Tibial nerve (tissue), 4 donors: ENCODE measurements at regions not wholly inside any gene's neighbourhood (a gene's known extent, or its start where the extent isn't known, plus 50 kb on each side); places are given as distances from the start of the nearest gene placed in this dataset.

Source experiments
- DNase-seq, 2 donors: peaks; one replicate each; pipeline ENCODE4 v3.0.0-alpha.2; 2019; ENCODE audit warnings: low spot score in 2 of 2
- H3K27ac ChIP-seq, 4 donors: fragments of 200-600 bp; sonication (generic) in 3 of 4; one replicate each; pipeline ENCODE4 v1.5.1; 2017 to 2019; ENCODE audit warnings: mild to moderate bottlenecking in 1 of 4
- H3K27me3 ChIP-seq, 2 donors: fragments of 200-600 bp; sonication (generic) in 1 of 2; one replicate each; pipeline versions ENCODE4 v1.5.1 to v1.6.0; 2017 to 2019
- H3K36me3 ChIP-seq, 3 donors: fragments of 200-600 bp; sonication (generic); one replicate each; pipeline ENCODE4 v1.5.1; 2018 to 2019
- H3K4me1 ChIP-seq, 4 donors: fragments of 200-600 bp; sonication (generic) in 3 of 4; one replicate each; pipeline ENCODE4 v1.5.1; 2017 to 2019
- H3K4me3 ChIP-seq, 4 donors: fragments of 200-600 bp; sonication (generic) in 3 of 4; one replicate each; pipeline ENCODE4 v1.5.1; 2017 to 2019; ENCODE audit warnings: mild to moderate bottlenecking in 1 of 4, moderate library complexity in 1 of 4
- H3K9me3 ChIP-seq, 4 donors: fragments of 200-600 bp; sonication (generic) in 3 of 4; one replicate each; pipeline ENCODE4 v1.5.1; 2017 to 2019
- CTCF ChIP-seq, 5 experiments: fragments of 200-600 bp in 3 of 5; fragments of 450-650 bp in 2 of 5; sonication (generic) in 3 of 5; IDR thresholded peaks; one replicate each; pipeline ENCODE4 v1.5.1; 2016 to 2019; ENCODE audit warnings: antibody characterized with exemption in 5 of 5, mild to moderate bottlenecking in 3 of 5, moderate library complexity in 2 of 5
- EP300 ChIP-seq, 2 donors: sonication (generic); formaldehyde crosslinking; IDR thresholded peaks; one replicate each; pipeline ENCODE4 v1.6.1; 2017; ENCODE audit warnings: antibody characterized with exemption in 2 of 2, mild to moderate bottlenecking in 1 of 2
- POLR2A ChIP-seq, 2 donors: fragments of 450-650 bp; IDR thresholded peaks; one replicate each; pipeline ENCODE4 v1.6.1; 2017; ENCODE audit warnings: antibody characterized with exemption in 2 of 2, mild to moderate bottlenecking in 2 of 2, moderate library complexity in 2 of 2
- WGBS, 2 donors: methylation state at CpG; one replicate each; pipeline ENCODE4 v1.1.5; 2018; 5-methylcytosine and 5-hydroxymethylcytosine counted together

GRCh38 chr7:53965716-53966115 lies 576.5 kb upstream of the VSTM2A start:
- Histone ChIP-seq H3K4me3 (no peak overlapping the region), H3K27ac (no peak overlapping the region), H3K27me3 (no peaks in the 10 kb centered on the region), H3K9me3 (no peaks in the 10 kb centered on the region), H3K36me3 (no peaks in the 10 kb centered on the region), H3K4me1 (no peaks in the 10 kb centered on the region)
- 86 to 94% methylated on average over 3 of the region's 3 CpGs for WGBS, 2 donors
- DNase-seq, result no peak
- TF ChIP-seq POLR2A (IDR thresholded peaks at IDR 0.05), result no peak
- TF ChIP-seq EP300 (IDR thresholded peaks at IDR 0.05), result no peak
- TF ChIP-seq CTCF (IDR thresholded peaks at IDR 0.05), result no peak

- no peaks in the 10 kb centered on the region for H3K4me1 ChIP-seq
- no peaks in the 10 kb centered on the region for H3K36me3 ChIP-seq
- no peak overlapping the region for H3K4me3 ChIP-seq
- TF ChIP-seq POLR2A (IDR thresholded peaks at IDR 0.05) (no peak), CTCF (IDR thresholded peaks at IDR 0.05) (no peak), EP300 (IDR thresholded peaks at IDR 0.05) (no peak)
- H3K27me3 ChIP-seq, result no peaks in the 10 kb centered on the region
- H3K27ac ChIP-seq, result no peak overlapping the region
- H3K9me3 ChIP-seq, result peaks cover 0 to 7% (median 0%) of the 10 kb centered on the region in 4 donors
- DNase-seq, result no peak
- WGBS, 2 donors, result 28 to 32% methylated on average over 2 of the region's 2 CpGs
These were observed 558.7 kb upstream of the VSTM2A start for GRCh38 chr7:53983480-53983879.

- WGBS, 2 donors, result 72 to 77% methylated on average over 4 of the region's 4 CpGs
- Histone ChIP-seq H3K27ac (no peak overlapping the region), H3K9me3 (peaks cover 0 to 7% (median 0%) of the 10 kb centered on the region in 4 donors), H3K4me3 (no peak overlapping the region), H3K4me1 (no peaks in the 10 kb centered on the region), H3K27me3 (no peaks in the 10 kb centered on the region), H3K36me3 (no peaks in the 10 kb centered on the region)
- TF ChIP-seq CTCF (IDR thresholded peaks at IDR 0.05) (no peak), POLR2A (IDR thresholded peaks at IDR 0.05) (no peak), EP300 (IDR thresholded peaks at IDR 0.05) (no peak)
- DNase-seq, result no peak
These were observed 557.4 kb upstream of the VSTM2A start for GRCh38 chr7:53984776-53985175.

GRCh38 chr7:53988376-53988775 lies 553.8 kb upstream of the VSTM2A start:
- H3K36me3 ChIP-seq, result no peaks in the 10 kb centered on the region
- H3K27ac ChIP-seq, result no peak overlapping the region
- no peak for TF ChIP-seq POLR2A (IDR thresholded peaks at IDR 0.05)
- H3K4me3 ChIP-seq, result no peak overlapping the region
- 77 to 84% methylated on average over 2 of the region's 2 CpGs for WGBS, 2 donors
- no peak for DNase-seq
- H3K4me1 ChIP-seq, result no peaks in the 10 kb centered on the region
- no peaks in the 10 kb centered on the region for H3K27me3 ChIP-seq
- H3K9me3 ChIP-seq, result no peaks in the 10 kb centered on the region

- 82% methylated on average over 3 of the region's 3 CpGs for WGBS, 2 donors
- H3K27me3 ChIP-seq, result no peaks in the 10 kb centered on the region
- no peak for DNase-seq
- no peaks in the 10 kb centered on the region for H3K4me1 ChIP-seq
- H3K27ac ChIP-seq, result no peak overlapping the region
- no peaks in the 10 kb centered on the region for H3K36me3 ChIP-seq
- TF ChIP-seq EP300 (IDR thresholded peaks at IDR 0.05), result no peak
- H3K9me3 ChIP-seq, result no peaks in the 10 kb centered on the region
- H3K4me3 ChIP-seq, result no peak overlapping the region
These were observed 549.0 kb upstream of the VSTM2A start for GRCh38 chr7:53993224-53993623.

- 83% methylated on average over 1 of the region's 1 CpG for WGBS, 2 donors
- no peaks in the 10 kb centered on the region for H3K4me1 ChIP-seq
- H3K36me3 ChIP-seq, result no peaks in the 10 kb centered on the region
- H3K4me3 ChIP-seq, result no peak overlapping the region
- H3K27ac ChIP-seq, result no peak overlapping the region
- no peak for TF ChIP-seq EP300 (IDR thresholded peaks at IDR 0.05)
- no peak for TF ChIP-seq POLR2A (IDR thresholded peaks at IDR 0.05)
- no peak for TF ChIP-seq CTCF (IDR thresholded peaks at IDR 0.05)
- no peak for DNase-seq
- H3K9me3 ChIP-seq, result no peaks in the 10 kb centered on the region
- no peaks in the 10 kb centered on the region for H3K27me3 ChIP-seq
These were observed 545.3 kb upstream of the VSTM2A start for GRCh38 chr7:53996876-53997275.
